Endothelial cell (in vitro differentiated cells): ENCODE measurements at regions not wholly inside any gene's neighbourhood (a gene's known extent, or its start where the extent isn't known, plus 50 kb on each side); places are given as distances from the start of the nearest gene placed in this dataset.

Experiments used
- DNase-seq: peaks from one replicate; pipeline ENCODE4 v3.0.0; 2021; ENCODE audit warnings: low spot score
- H3K27ac Mint-ChIP-seq: one replicate; pipeline ENCODE4 v1.8.0; 2021; ENCODE audit warnings: mixed read lengths, inconsistent platforms; ENCODE audit not compliant: unreplicated experiment
- H3K27me3 Mint-ChIP-seq: one replicate; pipeline ENCODE4 v1.8.0; 2021; ENCODE audit warnings: mild to moderate bottlenecking, moderate library complexity, mixed read lengths, inconsistent platforms; ENCODE audit not compliant: unreplicated experiment
- H3K36me3 Mint-ChIP-seq: one replicate; pipeline ENCODE4 v1.8.0; 2021; ENCODE audit warnings: mild to moderate bottlenecking, low read depth, mixed read lengths, inconsistent platforms; ENCODE audit not compliant: unreplicated experiment
- H3K4me1 Mint-ChIP-seq: one replicate; pipeline ENCODE4 v1.8.0; 2021; ENCODE audit warnings: mild to moderate bottlenecking, mixed read lengths, inconsistent platforms; ENCODE audit not compliant: unreplicated experiment
- H3K4me3 Mint-ChIP-seq: one replicate; pipeline ENCODE4 v1.8.0; 2021; ENCODE audit warnings: mild to moderate bottlenecking, mixed read lengths, inconsistent platforms; ENCODE audit not compliant: unreplicated experiment
- H3K9me3 Mint-ChIP-seq: one replicate; pipeline ENCODE4 v1.8.0; 2021; ENCODE audit warnings: mixed read lengths, inconsistent platforms; ENCODE audit not compliant: unreplicated experiment
- CTCF ChIP-seq: fragments of 200-600 bp; sonication (generic); IDR thresholded peaks from one replicate; pipeline ENCODE4 v1.5.0; 2021; ENCODE audit warnings: antibody characterized with exemption; ENCODE audit not compliant: unreplicated experiment

GRCh38 chr9:107613321-107613720, 123.8 kb upstream of the KLF4 start:
- H3K27ac Mint-ChIP-seq: no peak overlapping the region
- H3K36me3 Mint-ChIP-seq: no peaks in the 10 kb centered on the region
- no peak for DNase-seq
- TF ChIP-seq CTCF: no peak
- H3K4me3 Mint-ChIP-seq: no peak overlapping the region
- H3K9me3 Mint-ChIP-seq: no peaks in the 10 kb centered on the region
- no peaks in the 10 kb centered on the region for H3K4me1 Mint-ChIP-seq
- no peaks in the 10 kb centered on the region for H3K27me3 Mint-ChIP-seq

- DNase-seq: no peak
- TF ChIP-seq CTCF: no peak
- Mint-ChIP-seq H3K27me3 (peaks cover 2% of the 10 kb centered on the region), H3K4me1 (no peaks in the 10 kb centered on the region), H3K36me3 (no peaks in the 10 kb centered on the region), H3K27ac (no peak overlapping the region), H3K4me3 (no peak overlapping the region), H3K9me3 (no peaks in the 10 kb centered on the region)
These were observed 122.6 kb upstream of the KLF4 start for GRCh38 chr9:107612136-107612535.

- Mint-ChIP-seq H3K4me1 (no peaks in the 10 kb centered on the region), H3K4me3 (no peak overlapping the region), H3K36me3 (no peaks in the 10 kb centered on the region), H3K27ac (no peak overlapping the region), H3K27me3 (peaks cover 2% of the 10 kb centered on the region), H3K9me3 (no peaks in the 10 kb centered on the region)
- TF ChIP-seq CTCF: no peak
- no peak for DNase-seq
These were observed 120.0 kb upstream of the KLF4 start for GRCh38 chr9:107609547-107609946.

- no peak for DNase-seq
- H3K4me3 Mint-ChIP-seq: no peak overlapping the region
- no peaks in the 10 kb centered on the region for H3K9me3 Mint-ChIP-seq
- H3K27ac Mint-ChIP-seq: no peak overlapping the region
- no peaks in the 10 kb centered on the region for H3K4me1 Mint-ChIP-seq
- H3K27me3 Mint-ChIP-seq: peaks cover 2% of the 10 kb centered on the region
- no peak for TF ChIP-seq CTCF
- no peaks in the 10 kb centered on the region for H3K36me3 Mint-ChIP-seq
These were observed 116.7 kb upstream of the KLF4 start for GRCh38 chr9:107606149-107606790.

- TF ChIP-seq CTCF: no peak
- H3K27me3 Mint-ChIP-seq: peaks cover 2% of the 10 kb centered on the region
- no peaks in the 10 kb centered on the region for H3K9me3 Mint-ChIP-seq
- no peak overlapping the region for H3K27ac Mint-ChIP-seq
- no peak for DNase-seq
- H3K36me3 Mint-ChIP-seq: no peaks in the 10 kb centered on the region
- H3K4me3 Mint-ChIP-seq: no peak overlapping the region
- H3K4me1 Mint-ChIP-seq: no peaks in the 10 kb centered on the region
These were observed 115.5 kb upstream of the KLF4 start for GRCh38 chr9:107605041-107605440.
